ENCODE measurements at regions not wholly inside any gene's neighbourhood (a gene's known extent, or its start where the extent isn't known, plus 50 kb on each side); places are given as distances from the start of the nearest gene placed in this dataset.

- TF ChIP-seq, protein P1, sequence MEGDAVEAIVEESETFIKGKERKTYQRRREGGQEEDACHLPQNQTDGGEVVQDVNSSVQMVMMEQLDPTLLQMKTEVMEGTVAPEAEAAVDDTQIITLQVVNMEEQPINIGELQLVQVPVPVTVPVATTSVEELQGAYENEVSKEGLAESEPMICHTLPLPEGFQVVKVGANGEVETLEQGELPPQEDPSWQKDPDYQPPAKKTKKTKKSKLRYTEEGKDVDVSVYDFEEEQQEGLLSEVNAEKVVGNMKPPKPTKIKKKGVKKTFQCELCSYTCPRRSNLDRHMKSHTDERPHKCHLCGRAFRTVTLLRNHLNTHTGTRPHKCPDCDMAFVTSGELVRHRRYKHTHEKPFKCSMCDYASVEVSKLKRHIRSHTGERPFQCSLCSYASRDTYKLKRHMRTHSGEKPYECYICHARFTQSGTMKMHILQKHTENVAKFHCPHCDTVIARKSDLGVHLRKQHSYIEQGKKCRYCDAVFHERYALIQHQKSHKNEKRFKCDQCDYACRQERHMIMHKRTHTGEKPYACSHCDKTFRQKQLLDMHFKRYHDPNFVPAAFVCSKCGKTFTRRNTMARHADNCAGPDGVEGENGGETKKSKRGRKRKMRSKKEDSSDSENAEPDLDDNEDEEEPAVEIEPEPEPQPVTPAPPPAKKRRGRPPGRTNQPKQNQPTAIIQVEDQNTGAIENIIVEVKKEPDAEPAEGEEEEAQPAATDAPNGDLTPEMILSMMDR (conservative IDR thresholded peaks at IDR 0.05; ENCODE audit: low read depth, low read length): no peak
- no peak for DNase-seq (ENCODE audit: low read depth)
- H3K4me3 ChIP-seq (ENCODE audit: low read depth, low read length): no peak overlapping the region
Observed at GRCh38 chr7:32259931-32260596, 189.9 kb upstream of the PDE1C start.

- H3K4me3 ChIP-seq (ENCODE audit: low read depth, low read length): no peak overlapping the region
- TF ChIP-seq, protein P1 (conservative IDR thresholded peaks at IDR 0.05; ENCODE audit: low read depth, low read length): no peak
- DNase-seq (ENCODE audit: low read depth): no peak
Observed at GRCh38 chr7:32258265-32258664, 188.1 kb upstream of the PDE1C start.

DNA sequence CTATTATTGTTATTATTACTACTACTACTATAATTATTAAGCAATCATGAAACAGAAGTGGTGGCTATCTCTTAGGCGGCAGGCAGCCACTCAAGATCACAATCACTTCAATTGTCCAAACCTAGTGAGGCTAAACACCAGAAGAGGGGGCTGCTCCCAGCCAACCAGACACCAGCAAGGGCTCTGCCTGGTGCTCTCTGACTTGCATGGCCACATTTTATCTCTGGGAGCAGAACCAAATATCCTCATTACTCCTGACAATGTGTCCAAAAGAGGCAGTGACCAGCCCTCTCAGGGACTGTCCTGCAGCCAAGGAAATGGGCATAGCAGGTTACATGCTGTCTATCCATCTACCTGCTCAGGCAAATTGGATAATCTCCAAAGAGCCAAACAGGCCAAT, 187.4 kb upstream of the PDE1C start:
- TF ChIP-seq, protein P1 (conservative IDR thresholded peaks at IDR 0.05; ENCODE audit: low read depth, low read length): no peak
- DNase-seq (ENCODE audit: low read depth): no peak
- H3K4me3 ChIP-seq (ENCODE audit: low read depth, low read length): no peak overlapping the region

DNA sequence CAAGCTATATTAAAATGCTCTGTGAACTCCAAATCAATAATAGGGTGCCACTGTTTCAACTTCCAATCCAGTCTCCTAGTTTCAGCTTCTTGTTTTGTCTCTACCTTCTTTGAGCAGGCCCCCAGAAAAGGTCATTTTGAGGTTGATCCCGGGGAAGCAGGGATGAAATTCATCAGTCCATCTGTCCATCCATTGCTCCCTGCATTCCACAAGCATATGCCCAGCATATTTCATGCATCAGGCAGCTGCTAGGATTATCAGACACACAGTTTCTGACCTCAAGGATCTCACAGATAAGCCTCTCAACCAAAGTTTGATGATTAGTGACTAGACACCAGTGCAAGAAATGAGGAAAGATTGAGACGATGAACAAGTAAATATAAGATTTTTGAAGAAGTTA, 186.6 kb upstream of the PDE1C start:
- no peak overlapping the region for H3K4me3 ChIP-seq (ENCODE audit: low read depth, low read length)
- DNase-seq (ENCODE audit: low read depth): no peak
- TF ChIP-seq, protein P1 (conservative IDR thresholded peaks at IDR 0.05; ENCODE audit: low read depth, low read length): no peak

- TF ChIP-seq, protein P1 (conservative IDR thresholded peaks at IDR 0.05; ENCODE audit: low read depth, low read length): no peak
- no peak for DNase-seq (ENCODE audit: low read depth)
- H3K4me3 ChIP-seq (ENCODE audit: low read depth, low read length): no peak overlapping the region
Observed at GRCh38 chr7:32256376-32256775, 186.2 kb upstream of the PDE1C start.

GRCh38 chr7:32255036-32255435, 184.8 kb upstream of the PDE1C start:
- no peak overlapping the region for H3K4me3 ChIP-seq (ENCODE audit: low read depth, low read length)
- DNase-seq (ENCODE audit: low read depth): no peak
- TF ChIP-seq, protein P1 (conservative IDR thresholded peaks at IDR 0.05; ENCODE audit: low read depth, low read length): no peak

- DNase-seq (ENCODE audit: low read depth): no peak
- no peak overlapping the region for H3K4me3 ChIP-seq (ENCODE audit: low read depth, low read length)
- TF ChIP-seq, protein P1 (conservative IDR thresholded peaks at IDR 0.05; ENCODE audit: low read depth, low read length): no peak
Observed at GRCh38 chr7:32253299-32253698, 183.1 kb upstream of the PDE1C start.
